Choroid plexus epithelial cell (primary cell): ENCODE measurements at regions not wholly inside any gene's neighbourhood (a gene's known extent, or its start where the extent isn't known, plus 50 kb on each side); places are given as distances from the start of the nearest gene placed in this dataset.
"Not testable (repeated sequence)": the region's sequence is repeated elsewhere in the genome, so short reads cannot be mapped to it uniquely, and the experiment has no call there.

Source experiments
- DNase-seq: peaks from one replicate; pipeline ENCODE4 v3.0.0-alpha.2; 2010; ENCODE audit warnings: low read depth
- H3K4me3 ChIP-seq: 2 replicates; pipeline ENCODE4 v1.5.1; 2011; ENCODE audit warnings: low read depth, mild to moderate bottlenecking, control low read depth, low read length, moderate library complexity
- CTCF ChIP-seq: conservative IDR thresholded peaks from 2 replicates; pipeline ENCODE4 v1.5.1; 2011; ENCODE audit warnings: low read depth, mild to moderate bottlenecking, control low read depth, inconsistent platforms, low read length, moderate library complexity

DNA sequence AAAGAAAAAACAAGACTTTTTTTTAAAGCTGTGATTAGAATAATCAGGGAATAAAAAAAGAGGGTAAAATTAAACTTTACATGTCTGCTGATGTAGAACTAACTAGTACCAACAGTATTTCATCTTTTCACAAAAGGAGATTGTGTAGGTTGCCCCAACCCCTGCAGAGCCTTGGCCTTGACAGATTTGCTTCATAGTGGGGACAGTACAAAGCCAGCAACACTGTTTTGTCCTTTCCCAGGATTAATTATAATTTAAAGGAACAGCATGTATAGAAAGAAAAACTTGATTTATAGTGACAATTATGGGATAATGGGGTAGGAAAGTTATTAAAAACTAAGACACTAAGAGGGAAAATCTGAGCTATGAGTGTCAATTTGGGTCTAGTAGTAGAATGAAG is 604.0 kb downstream of the GALC start:
- no peak overlapping the region for H3K4me3 ChIP-seq
- DNase-seq = no peak
- TF ChIP-seq CTCF = no peak

DNA sequence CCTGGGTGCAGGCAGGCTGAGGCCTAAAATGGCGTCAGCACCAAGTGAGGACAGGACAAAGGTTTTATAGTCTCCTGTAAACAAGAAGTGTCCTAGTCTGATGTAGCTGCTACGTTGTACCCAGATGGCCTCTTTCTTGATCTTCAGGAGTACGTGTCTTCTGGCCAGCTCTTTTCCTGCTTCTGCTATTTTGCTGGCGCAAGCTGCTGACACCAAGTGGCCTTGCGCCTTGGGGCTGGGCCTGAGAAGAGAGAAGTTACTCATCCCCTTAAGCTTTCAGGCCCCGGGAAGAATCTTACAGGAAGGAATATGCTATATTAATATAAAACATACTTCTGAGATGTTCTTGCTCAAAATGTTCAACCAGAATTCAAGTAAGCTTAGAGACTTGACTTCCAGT is 605.2 kb downstream of the GALC start:
- H3K4me3 ChIP-seq = no peak overlapping the region
- no peak for DNase-seq
- TF ChIP-seq CTCF = no peak

DNA sequence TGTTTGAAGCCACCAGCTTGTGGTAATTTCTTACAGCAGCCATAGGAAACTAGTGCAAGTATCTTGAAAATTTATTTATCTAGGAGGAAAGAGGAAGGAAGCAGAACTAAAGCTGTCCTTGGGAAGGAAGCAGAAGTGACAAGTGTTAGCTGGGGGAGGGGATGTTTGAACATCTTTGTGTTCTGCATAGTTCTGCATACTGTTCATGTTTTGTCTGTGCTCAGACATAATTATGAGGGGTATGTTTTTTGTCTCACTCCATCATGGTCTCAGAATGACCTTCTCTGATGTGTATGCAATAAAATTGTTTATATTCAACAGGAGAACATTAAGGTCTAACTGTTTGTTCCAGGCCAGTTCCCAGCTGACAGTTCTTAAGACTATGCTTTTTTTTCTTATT is 606.5 kb downstream of the GALC start:
- TF ChIP-seq CTCF = no peak
- H3K4me3 ChIP-seq = no peak overlapping the region
- no peak for DNase-seq

GRCh38 chr14:87380054-87380453 is 612.9 kb downstream of the GALC start:
- no peak for TF ChIP-seq CTCF
- DNase-seq = no peak
- no peak overlapping the region for H3K4me3 ChIP-seq

- H3K4me3 ChIP-seq = no peak overlapping the region
- no peak for DNase-seq
- TF ChIP-seq CTCF = no peak
Measured at GRCh38 chr14:87368751-87369150, 624.2 kb downstream of the GALC start.

DNA sequence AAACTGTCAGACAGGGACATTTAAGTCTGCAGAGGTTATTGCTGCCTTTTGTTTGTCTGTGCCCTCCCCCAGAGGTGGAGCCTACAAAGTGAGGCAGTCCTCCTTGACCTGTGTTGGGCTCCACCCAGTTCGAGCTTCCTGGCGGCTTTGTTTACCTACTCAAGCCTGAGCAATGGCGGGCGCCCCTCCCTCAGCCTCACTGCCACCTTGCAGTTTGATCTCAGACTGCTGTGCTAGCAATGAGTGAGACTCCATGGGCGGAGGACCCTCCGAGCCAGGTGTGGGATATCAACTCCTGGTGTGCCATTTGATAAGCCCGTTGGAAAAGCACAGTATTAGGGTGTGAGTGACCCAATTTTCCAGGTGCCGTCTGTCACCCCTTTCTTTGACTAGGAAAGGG is 632.7 kb downstream of the GALC start:
- not testable (repeated sequence) for H3K4me3 ChIP-seq, DNase-seq

GRCh38 chr14:87351007-87351406 is 642.0 kb downstream of the GALC start:
- DNase-seq = no peak
- no peak for TF ChIP-seq CTCF
- H3K4me3 ChIP-seq = no peak overlapping the region

GRCh38 chr14:87349921-87350320 is 643.1 kb downstream of the GALC start:
- DNase-seq = no peak
- TF ChIP-seq CTCF = no peak
- H3K4me3 ChIP-seq = no peak overlapping the region
